ENCODE measurements at regions not wholly inside any gene's neighbourhood (a gene's known extent, or its start where the extent isn't known, plus 50 kb on each side); places are given as distances from the start of the nearest gene placed in this dataset.

- TF ChIP-seq CTCF (IDR thresholded peaks at IDR 0.05; ENCODE audit: extremely low read depth in 1 of 2, insufficient read depth in 1 of 2, low read depth in 1 of 2, low read length in 2 of 2): no peak
- no peak for TF ChIP-seq POLR2A (IDR thresholded peaks at IDR 0.05; ENCODE audit: low read depth, low read length)
- TF ChIP-seq FOS (IDR thresholded peaks at IDR 0.05; ENCODE audit: borderline replicate concordance, insufficient read depth, low read length): no peak
- TF ChIP-seq EZH2 (IDR thresholded peaks at IDR 0.05; ENCODE audit: borderline replicate concordance, low read depth, low read length, severe bottlenecking): no peak
- TF ChIP-seq POLR2AphosphoS5 (IDR thresholded peaks at IDR 0.05; ENCODE audit: insufficient read depth, low read depth, low read length): no peak
- TF ChIP-seq MAX (IDR thresholded peaks at IDR 0.05; ENCODE audit: insufficient read depth, insufficient read length): no peak
Observed at GRCh38 chr7:25847336-25848070, 304.5 kb upstream of the NFE2L3 start.
